Activated CD4-positive, alpha-beta T cell treated with anti-CD3 and anti-CD28 coated beads, Interleukin-2, amount 50 U/mL, for 48 hours (primary cell): ENCODE measurements at regions not wholly inside any gene's neighbourhood (a gene's known extent, or its start where the extent isn't known, plus 50 kb on each side); places are given as distances from the start of the nearest gene placed in this dataset.

Source experiments
- DNase-seq, 2 experiments: peaks; one replicate each; pipeline ENCODE4 v3.0.0-alpha.2; 2020

GRCh38 chr9:84460695-84461094 lies 120.1 kb upstream of the SLC28A3 start:
- no peak for DNase-seq

GRCh38 chr9:84463272-84463671 lies 122.7 kb upstream of the SLC28A3 start:
- no peak for DNase-seq

GRCh38 chr9:84466580-84467285 lies 126.2 kb upstream of the SLC28A3 start:
- DNase-seq, result no peak

- no peak for DNase-seq
These were observed 131.3 kb upstream of the SLC28A3 start for GRCh38 chr9:84471816-84472215.

GRCh38 chr9:84478996-84479395 lies 138.4 kb upstream of the SLC28A3 start:
- DNase-seq, result no peak

- DNase-seq, result no peak
These were observed 139.5 kb upstream of the SLC28A3 start for GRCh38 chr9:84480071-84480470.

- no peak for DNase-seq
These were observed 140.7 kb upstream of the SLC28A3 start for GRCh38 chr9:84481231-84481630.

GRCh38 chr9:84481636-84482218 lies 141.2 kb upstream of the SLC28A3 start:
- no peak for DNase-seq

GRCh38 chr9:84482607-84483006 lies 142.0 kb upstream of the SLC28A3 start:
- DNase-seq, result no peak

GRCh38 chr9:84484172-84484571 lies 143.6 kb upstream of the SLC28A3 start:
- DNase-seq, result no peak

GRCh38 chr9:84485539-84485938 lies 145.0 kb upstream of the SLC28A3 start:
- DNase-seq, result no peak

GRCh38 chr9:84486663-84487062 lies 146.1 kb upstream of the SLC28A3 start:
- no peak for DNase-seq

- no peak for DNase-seq
These were observed 149.8 kb upstream of the SLC28A3 start for GRCh38 chr9:84490206-84490841.

GRCh38 chr9:84490842-84491325 lies 150.3 kb upstream of the SLC28A3 start:
- DNase-seq, result no peak

GRCh38 chr9:84492366-84493159 lies 152.0 kb upstream of the SLC28A3 start:
- DNase-seq, result no peak

- DNase-seq, result no peak
These were observed 152.9 kb upstream of the SLC28A3 start for GRCh38 chr9:84493284-84493947.

GRCh38 chr9:84499969-84500582 lies 159.5 kb upstream of the SLC28A3 start:
- DNase-seq, result no peak

- DNase-seq, result no peak
These were observed 160.3 kb upstream of the SLC28A3 start for GRCh38 chr9:84500826-84501225.

GRCh38 chr9:84501587-84501986 lies 161.0 kb upstream of the SLC28A3 start:
- no peak for DNase-seq

GRCh38 chr9:84502066-84502465 lies 161.5 kb upstream of the SLC28A3 start:
- no peak for DNase-seq

- DNase-seq, result no peak
These were observed 163.8 kb upstream of the SLC28A3 start for GRCh38 chr9:84504360-84504759.

GRCh38 chr9:84511651-84512050 lies 157.9 kb upstream of the NTRK2 start:
- DNase-seq, result no peak
